AG09309 (cell line): ENCODE measurements at regions not wholly inside any gene's neighbourhood (a gene's known extent, or its start where the extent isn't known, plus 50 kb on each side); places are given as distances from the start of the nearest gene placed in this dataset.
"Not testable (repeated sequence)": the region's sequence is repeated elsewhere in the genome, so short reads cannot be mapped to it uniquely, and the experiment has no call there.

Experiments used
- DNase-seq: peaks from one replicate; pipeline ENCODE4 v3.0.0-alpha.2; 2010; ENCODE audit warnings: low read depth
- H3K4me3 ChIP-seq: 2 replicates; pipeline ENCODE4 v1.5.1; 2011; ENCODE audit warnings: mild to moderate bottlenecking, low read depth, low read length, moderate library complexity; ENCODE audit not compliant: control insufficient read depth
- TF ChIP-seq, protein P1 (sequence below): IDR thresholded peaks from 2 replicates; pipeline ENCODE4 v1.5.1; 2011; ENCODE audit warnings: mild to moderate bottlenecking, low read depth, low read length, inconsistent platforms; ENCODE audit not compliant: insufficient read depth, control insufficient read depth; ENCODE audit errors: missing control alignments

DNA sequence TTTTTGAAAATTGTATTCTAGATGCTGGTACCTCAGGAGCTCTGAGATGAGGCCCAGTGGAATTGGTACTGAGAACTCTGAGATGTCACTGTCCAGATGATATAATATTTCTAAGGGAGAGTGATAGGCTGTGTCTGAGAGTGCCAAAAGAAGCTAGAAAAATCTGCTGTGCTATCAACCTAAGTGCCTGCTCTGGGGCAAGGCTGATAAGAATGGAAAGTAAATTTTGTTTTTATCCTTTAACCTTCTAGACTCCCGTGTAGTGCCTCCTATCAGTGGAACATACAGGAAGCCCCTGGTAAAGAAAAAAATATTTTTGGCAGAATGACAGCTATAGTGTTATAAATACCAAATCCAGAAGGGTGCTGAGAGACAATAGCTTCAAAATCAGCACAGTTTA is 348.2 kb downstream of the TFAP2B start:
- no peak overlapping the region for H3K4me3 ChIP-seq
- TF ChIP-seq, protein P1, sequence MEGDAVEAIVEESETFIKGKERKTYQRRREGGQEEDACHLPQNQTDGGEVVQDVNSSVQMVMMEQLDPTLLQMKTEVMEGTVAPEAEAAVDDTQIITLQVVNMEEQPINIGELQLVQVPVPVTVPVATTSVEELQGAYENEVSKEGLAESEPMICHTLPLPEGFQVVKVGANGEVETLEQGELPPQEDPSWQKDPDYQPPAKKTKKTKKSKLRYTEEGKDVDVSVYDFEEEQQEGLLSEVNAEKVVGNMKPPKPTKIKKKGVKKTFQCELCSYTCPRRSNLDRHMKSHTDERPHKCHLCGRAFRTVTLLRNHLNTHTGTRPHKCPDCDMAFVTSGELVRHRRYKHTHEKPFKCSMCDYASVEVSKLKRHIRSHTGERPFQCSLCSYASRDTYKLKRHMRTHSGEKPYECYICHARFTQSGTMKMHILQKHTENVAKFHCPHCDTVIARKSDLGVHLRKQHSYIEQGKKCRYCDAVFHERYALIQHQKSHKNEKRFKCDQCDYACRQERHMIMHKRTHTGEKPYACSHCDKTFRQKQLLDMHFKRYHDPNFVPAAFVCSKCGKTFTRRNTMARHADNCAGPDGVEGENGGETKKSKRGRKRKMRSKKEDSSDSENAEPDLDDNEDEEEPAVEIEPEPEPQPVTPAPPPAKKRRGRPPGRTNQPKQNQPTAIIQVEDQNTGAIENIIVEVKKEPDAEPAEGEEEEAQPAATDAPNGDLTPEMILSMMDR = no peak
- no peak for DNase-seq

DNA sequence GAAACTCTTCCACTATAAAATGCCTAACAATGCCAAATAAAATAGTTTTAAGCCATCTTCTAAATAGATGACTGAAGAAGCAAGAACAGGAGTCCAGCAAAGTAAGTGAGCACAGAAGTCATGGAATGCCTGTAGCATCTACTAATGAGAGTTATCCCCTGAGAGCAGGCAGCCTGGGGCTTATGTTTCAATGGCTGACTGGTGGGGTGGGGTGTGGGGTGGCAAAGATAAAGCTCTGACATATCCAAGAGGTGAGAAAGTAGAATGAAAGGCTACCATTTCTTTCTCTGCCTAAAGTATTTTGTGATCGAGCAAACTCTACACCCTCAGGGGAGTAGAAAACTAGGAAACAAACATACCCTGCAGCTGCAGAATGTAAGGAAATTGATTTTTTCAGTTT is 348.8 kb downstream of the TFAP2B start:
- DNase-seq = no peak
- H3K4me3 ChIP-seq = no peak overlapping the region
- TF ChIP-seq, protein P1 = no peak

DNA sequence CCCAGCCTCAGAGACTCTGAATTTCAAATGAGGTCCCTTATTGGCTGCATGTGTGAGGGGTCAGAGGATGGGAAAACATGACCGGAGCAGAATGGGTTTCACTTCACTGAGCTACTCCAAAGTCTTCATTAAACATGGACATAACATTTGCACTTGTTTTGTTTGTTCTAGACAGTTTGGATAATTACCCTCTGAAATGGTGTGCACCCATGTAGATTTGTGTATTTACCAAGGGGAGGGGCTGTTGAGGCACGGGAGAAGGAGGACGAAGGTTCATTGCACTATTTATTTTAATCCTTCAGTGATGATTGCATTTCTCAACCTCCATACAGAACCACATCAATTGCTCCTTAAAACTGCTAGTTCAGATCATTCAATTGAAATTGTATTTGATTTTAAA is 364.2 kb downstream of the TFAP2B start:
- DNase-seq = no peak
- H3K4me3 ChIP-seq = no peak overlapping the region
- TF ChIP-seq, protein P1 = no peak

DNA sequence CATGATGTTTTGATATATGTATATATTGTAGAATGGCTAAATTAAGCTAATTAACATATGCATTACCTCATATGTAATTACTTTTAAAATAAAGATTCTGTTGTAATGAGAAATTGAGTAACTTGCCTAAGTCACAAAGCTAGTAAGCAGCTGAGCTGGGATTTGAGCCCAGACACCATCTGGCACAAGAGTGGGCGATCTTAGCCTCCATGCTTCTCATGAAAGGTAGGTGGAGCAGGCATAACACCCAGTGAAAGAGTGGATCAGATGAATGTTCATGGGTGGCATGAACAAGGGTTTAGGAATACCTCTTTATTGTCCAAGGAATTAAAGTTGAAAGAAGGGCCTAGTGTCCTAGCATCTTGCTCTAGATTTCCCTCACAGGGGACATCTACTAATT is 365.4 kb downstream of the TFAP2B start:
- no peak overlapping the region for H3K4me3 ChIP-seq
- TF ChIP-seq, protein P1 = no peak
- DNase-seq = no peak

DNA sequence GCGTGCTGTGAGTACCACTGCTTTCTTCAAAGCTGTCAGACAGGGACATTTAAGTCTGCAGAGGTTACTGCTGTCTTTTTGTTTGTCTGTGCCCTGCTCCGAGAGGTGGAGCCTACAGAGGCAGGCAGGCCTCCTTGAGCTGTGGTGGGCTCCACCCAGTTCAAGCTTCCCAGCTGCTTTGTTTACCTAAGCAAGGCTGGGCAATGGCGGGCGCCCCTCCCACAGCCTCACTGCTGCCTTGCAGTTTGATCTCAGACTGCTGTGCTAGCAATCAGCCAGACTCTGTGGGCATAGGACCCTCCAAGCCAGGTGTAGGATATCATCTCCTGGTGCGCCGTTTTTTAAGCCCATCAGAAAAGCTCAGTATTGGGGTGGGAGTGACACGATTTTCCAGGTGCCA is 374.5 kb downstream of the TFAP2B start:
- not testable (repeated sequence) for DNase-seq, H3K4me3 ChIP-seq

DNA sequence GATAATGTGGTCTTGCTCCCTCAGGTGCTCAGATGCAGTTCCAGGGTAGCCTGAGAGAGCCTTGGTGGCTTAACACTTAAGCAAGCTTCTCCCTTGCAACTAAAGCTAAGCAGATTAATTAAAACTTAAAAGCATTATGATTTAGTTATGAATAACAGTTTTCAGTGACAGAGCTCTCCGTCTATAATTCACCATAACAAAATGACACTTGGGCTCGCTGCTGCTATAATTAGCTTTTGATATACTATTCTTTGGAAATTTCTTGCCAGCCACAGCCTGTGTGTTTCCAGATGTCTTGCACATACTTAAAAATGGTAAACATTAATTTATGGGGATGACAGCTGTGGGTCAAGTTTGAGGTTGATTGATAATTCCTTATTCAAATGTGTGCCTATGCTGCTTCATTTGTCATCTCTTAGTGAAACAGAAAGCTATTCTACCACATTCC is 380.5 kb downstream of the TFAP2B start:
- no peak overlapping the region for H3K4me3 ChIP-seq
- TF ChIP-seq, protein P1 = no peak
- no peak for DNase-seq

DNA sequence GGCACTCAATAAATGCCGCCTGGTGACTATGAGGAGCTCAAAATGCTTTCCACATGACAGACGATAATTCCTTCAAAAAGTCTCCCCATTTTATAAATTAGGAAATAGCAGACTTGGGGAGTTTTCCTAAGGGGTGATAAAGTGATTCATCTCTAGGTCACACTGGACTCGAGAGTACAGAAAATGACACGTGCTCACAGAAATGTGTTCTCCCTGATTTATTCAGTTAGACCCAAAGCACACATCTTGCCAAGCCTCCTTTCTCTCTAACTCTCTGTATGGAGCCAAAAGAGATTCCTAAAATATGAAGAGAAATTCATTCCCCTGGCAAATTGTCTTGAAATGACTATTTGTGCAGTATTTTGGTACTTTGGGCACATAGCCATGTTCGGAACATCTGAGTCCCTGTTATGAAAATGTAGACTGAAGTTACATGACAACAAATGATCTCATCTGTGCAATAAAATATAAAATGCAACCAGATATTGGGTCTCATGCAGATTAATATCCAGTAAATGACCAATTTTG is 381.1 kb downstream of the TFAP2B start:
- TF ChIP-seq, protein P1 = no peak
- no peak overlapping the region for H3K4me3 ChIP-seq
- DNase-seq = no peak
